B cell (primary cell): ENCODE measurements at regions not wholly inside any gene's neighbourhood (a gene's known extent, or its start where the extent isn't known, plus 50 kb on each side); places are given as distances from the start of the nearest gene placed in this dataset.

Experiments
- ATAC-seq: fragments of 200-7000 bp; cut with Tn5 transposase; one replicate; pipeline ENCODE4 v1.10.0; 2021; ENCODE audit warnings: low read depth, mild to moderate bottlenecking, moderate number of reproducible peaks, moderate library complexity
- CTCF ChIA-PET: fragments of 350-600 bp; sonication (Branson Sonifier 250); formaldehyde crosslinking; loops from one replicate; lab custom pipeline; 2021; ENCODE audit warnings: antibody characterized with exemption, inconsistent platforms; lab: Charles Lee
- POLR2A ChIA-PET: fragments of 350-600 bp; sonication (Branson Sonifier 250); formaldehyde crosslinking; loops from one replicate; lab custom pipeline; 2021; ENCODE audit warnings: antibody characterized with exemption; lab: Charles Lee
- DNase-seq: peaks from one replicate; pipeline ENCODE4 v3.0.0; 2013
- H2AFZ ChIP-seq: 2 replicates; pipeline ENCODE4 v1.6.1; 2012; ENCODE audit warnings: mild to moderate bottlenecking, low read depth, low read length; ENCODE audit not compliant: insufficient read depth, poor library complexity, severe bottlenecking
- H3K27ac ChIP-seq, 2 donors: 1 replicate in 1 of 2; 2 replicates in 1 of 2; pipeline ENCODE4 v1.5.1; 2012 to 2013; ENCODE audit warnings: low read length in 2 of 2, mild to moderate bottlenecking in 2 of 2, moderate library complexity in 1 of 2
- H3K27me3 ChIP-seq, 4 experiments: fragments of 200-600 bp in 1 of 4; sonication (generic) in 1 of 4; replicated peaks in 1 of 4; 1 replicate in 2 of 4; 2 replicates in 2 of 4; pipeline versions ENCODE4 v1.6.1 to v1.7.0; 2013 to 2016; ENCODE audit warnings: low read length in 3 of 4, mild to moderate bottlenecking in 2 of 4, mixed read lengths in 1 of 4, moderate library complexity in 1 of 4; ENCODE audit not compliant: insufficient read depth in 4 of 4, control insufficient read depth in 3 of 4; ENCODE audit errors: control extremely low read depth in 1 of 4
- H3K36me3 ChIP-seq, 2 experiments: replicated peaks in 1 of 2; 1 replicate in 1 of 2; 2 replicates in 1 of 2; pipeline versions ENCODE4 v1.6.1 to v1.7.1; 2013; ENCODE audit warnings: low read length in 1 of 2; ENCODE audit not compliant: insufficient read depth in 2 of 2, control insufficient read depth in 1 of 2; ENCODE audit errors: control extremely low read depth in 1 of 2, extremely low read depth in 1 of 2
- H3K4me1 ChIP-seq, 2 donors: fragments of 200-600 bp in 1 of 2; sonication (generic) in 1 of 2; 1 replicate in 1 of 2; 2 replicates in 1 of 2; pipeline versions ENCODE4 v1.5.1 to v1.6.1; 2013 to 2017; ENCODE audit warnings: low read length in 2 of 2; ENCODE audit not compliant: control insufficient read depth in 2 of 2, insufficient read depth in 2 of 2
- H3K4me2 ChIP-seq: replicated peaks from 2 replicates; pipeline ENCODE3; 2012; ENCODE audit warnings: mild to moderate bottlenecking, low read depth, low read length; ENCODE audit not compliant: poor library complexity, severe bottlenecking
- H3K4me3 ChIP-seq, 5 experiments: fragments of 200-600 bp in 1 of 5; sonication (generic) in 1 of 5; 1 replicate in 3 of 5; 2 replicates in 2 of 5; pipeline versions ENCODE4 v1.5.1 to v1.7.0; 2011 to 2016; ENCODE audit warnings: low read length in 4 of 5, mild to moderate bottlenecking in 4 of 5, low read depth in 2 of 5, control low read depth in 1 of 5, moderate library complexity in 1 of 5; ENCODE audit not compliant: insufficient read depth in 1 of 5; ENCODE audit errors: control extremely low read depth in 1 of 5, extremely low read depth in 1 of 5
- H3K79me2 ChIP-seq: fragments of 200-600 bp; sonication (generic); one replicate; pipeline ENCODE4 v1.6.0; 2016; ENCODE audit warnings: low read length; ENCODE audit not compliant: control insufficient read depth, insufficient read depth
- H3K9ac ChIP-seq: fragments of 200-600 bp; sonication (generic); 2 replicates; pipeline ENCODE4 v1.6.1; 2017; ENCODE audit warnings: mild to moderate bottlenecking, low read length, moderate library complexity
- H3K9me3 ChIP-seq, 3 donors: one replicate each; pipeline versions ENCODE4 v1.6.1 to v1.7.1; 2013; ENCODE audit warnings: low read length in 2 of 3; ENCODE audit not compliant: control insufficient read depth in 2 of 3, insufficient read depth in 1 of 3; ENCODE audit errors: control extremely low read depth in 1 of 3
- H4K20me1 ChIP-seq: 2 replicates; pipeline ENCODE4 v1.6.0; 2012; ENCODE audit warnings: mild to moderate bottlenecking, low read length; ENCODE audit not compliant: insufficient read depth, control insufficient read depth, poor library complexity, severe bottlenecking
- H3K27ac Mint-ChIP-seq: one replicate; pipeline ENCODE4 v1.8.0; 2021; ENCODE audit warnings: mixed read lengths
- H3K27me3 Mint-ChIP-seq: one replicate; pipeline ENCODE4 v1.8.0; 2021; ENCODE audit warnings: mixed read lengths
- H3K4me1 Mint-ChIP-seq: one replicate; pipeline ENCODE4 v1.8.0; 2021; ENCODE audit warnings: mixed read lengths
- H3K4me3 Mint-ChIP-seq: one replicate; pipeline ENCODE4 v1.8.0; 2021; ENCODE audit warnings: mixed read lengths
- H3K9me3 Mint-ChIP-seq: one replicate; pipeline ENCODE4 v1.8.0; 2022; ENCODE audit warnings: mixed read lengths; ENCODE audit not compliant: insufficient read depth
- EZH2 ChIP-seq: IDR thresholded peaks from 2 replicates; pipeline ENCODE4 v1.6.1; 2012; ENCODE audit warnings: borderline replicate concordance, low read depth, mild to moderate bottlenecking, moderate library complexity, low read length; ENCODE audit not compliant: insufficient read depth, poor library complexity, severe bottlenecking
- WGBS: methylation state at CpG from one replicate; pipeline ENCODE4 v1.1.5; 2013; ENCODE audit warnings: missing lambda C conversion rate; ENCODE audit not compliant: insufficient coverage; 5-methylcytosine and 5-hydroxymethylcytosine counted together
- intact Hi-C: fragments of 100-400 bp; cut with micrococcal nuclease; formaldehyde crosslinking; loops from one replicate; pipeline ENCODE4 v1.10.0; 2022
- TF ChIP-seq, protein P1 (sequence below): fragments of 200-600 bp; IDR thresholded peaks from one replicate; pipeline ENCODE4 v1.8.0; 2022; ENCODE audit warnings: antibody characterized with exemption, mild to moderate bottlenecking

GRCh38 chr4:183394166-183394951 lies 50.1 kb upstream of the CDKN2AIP start:
- POLR2A ChIA-PET: no interaction called here

More at GRCh38 chr4:183394166-183394951, 50.1 kb upstream of the CDKN2AIP start:
- Mint-ChIP-seq H3K27me3 (peaks cover 26% of the 10 kb centered on the region), H3K27ac (no peak overlapping the region), H3K4me1 (peaks cover 20% of the 10 kb centered on the region), H3K9me3 (no peaks in the 10 kb centered on the region), H3K4me3 (no peak overlapping the region)
- intact Hi-C loops: no loop called here
- Histone ChIP-seq H3K4me3 (no peak overlapping the region), H4K20me1 (no peaks in the 10 kb centered on the region), H3K27ac (no peak overlapping the region), H3K36me3 (no peaks in the 10 kb centered on the region), H3K79me2 (no peaks in the 10 kb centered on the region), H3K9ac (no peak overlapping the region), H3K9me3 (peaks cover 0 to 4% (median 0%) of the 10 kb centered on the region in 3 donors), H3K4me2 (no peak overlapping the region), H3K27me3 (peaks cover 0 to 7% (median 0%) of the 10 kb centered on the region in 4 experiments), H2AFZ (no peak overlapping the region), H3K4me1 (peaks cover 11 to 22% of the 10 kb centered on the region in 2 donors)
- CTCF ChIA-PET: interaction anchor here (1.6 kb wide), 1 partner anchor 133 kb away, joined by 4 read pairs; no protein-coding TSS in a partner anchor
- DNase-seq (no peak), ATAC-seq (no peak)
- 94% methylated on average over 12 of the region's 19 CpGs for WGBS
- TF ChIP-seq, protein P1, sequence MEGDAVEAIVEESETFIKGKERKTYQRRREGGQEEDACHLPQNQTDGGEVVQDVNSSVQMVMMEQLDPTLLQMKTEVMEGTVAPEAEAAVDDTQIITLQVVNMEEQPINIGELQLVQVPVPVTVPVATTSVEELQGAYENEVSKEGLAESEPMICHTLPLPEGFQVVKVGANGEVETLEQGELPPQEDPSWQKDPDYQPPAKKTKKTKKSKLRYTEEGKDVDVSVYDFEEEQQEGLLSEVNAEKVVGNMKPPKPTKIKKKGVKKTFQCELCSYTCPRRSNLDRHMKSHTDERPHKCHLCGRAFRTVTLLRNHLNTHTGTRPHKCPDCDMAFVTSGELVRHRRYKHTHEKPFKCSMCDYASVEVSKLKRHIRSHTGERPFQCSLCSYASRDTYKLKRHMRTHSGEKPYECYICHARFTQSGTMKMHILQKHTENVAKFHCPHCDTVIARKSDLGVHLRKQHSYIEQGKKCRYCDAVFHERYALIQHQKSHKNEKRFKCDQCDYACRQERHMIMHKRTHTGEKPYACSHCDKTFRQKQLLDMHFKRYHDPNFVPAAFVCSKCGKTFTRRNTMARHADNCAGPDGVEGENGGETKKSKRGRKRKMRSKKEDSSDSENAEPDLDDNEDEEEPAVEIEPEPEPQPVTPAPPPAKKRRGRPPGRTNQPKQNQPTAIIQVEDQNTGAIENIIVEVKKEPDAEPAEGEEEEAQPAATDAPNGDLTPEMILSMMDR: no peak
- TF ChIP-seq EZH2: no peak
